ENCODE measurements at regions not wholly inside any gene's neighbourhood (a gene's known extent, or its start where the extent isn't known, plus 50 kb on each side); places are given as distances from the start of the nearest gene placed in this dataset.

GRCh38 chr1:14168326-14169063, 430.0 kb upstream of the KAZN start:
- TF ChIP-seq CEBPB (IDR thresholded peaks at IDR 0.05; ENCODE audit: borderline replicate concordance, low read depth, low read length) (no peak), POLR2A (IDR thresholded peaks at IDR 0.05; ENCODE audit: insufficient read depth in 1 of 2, low read depth in 2 of 2, low read length in 2 of 2) (no peak), ZBTB7A (CRISPR knock-in tag; IDR thresholded peaks at IDR 0.05) (no peak), MXD1 (CRISPR knock-in tag; IDR thresholded peaks at IDR 0.05) (no peak), SRF (IDR thresholded peaks at IDR 0.05; ENCODE audit: low read depth, low read length) (no peak)
